GOT3 (cell line): ENCODE measurements at regions not wholly inside any gene's neighbourhood (a gene's known extent, or its start where the extent isn't known, plus 50 kb on each side); places are given as distances from the start of the nearest gene placed in this dataset.
A peak's percentile ranks its signal among the peaks of the same experiment; 100 is the strongest.
"Not testable (repeated sequence)": the region's sequence is repeated elsewhere in the genome, so short reads cannot be mapped to it uniquely, and the experiment has no call there.

ENCODE experiments used
- DNase-seq: peaks from one replicate; lab custom pipeline; 2025; ENCODE audit warnings: mixed read lengths; lab: John Stamatoyannopoulos, UW

DNA sequence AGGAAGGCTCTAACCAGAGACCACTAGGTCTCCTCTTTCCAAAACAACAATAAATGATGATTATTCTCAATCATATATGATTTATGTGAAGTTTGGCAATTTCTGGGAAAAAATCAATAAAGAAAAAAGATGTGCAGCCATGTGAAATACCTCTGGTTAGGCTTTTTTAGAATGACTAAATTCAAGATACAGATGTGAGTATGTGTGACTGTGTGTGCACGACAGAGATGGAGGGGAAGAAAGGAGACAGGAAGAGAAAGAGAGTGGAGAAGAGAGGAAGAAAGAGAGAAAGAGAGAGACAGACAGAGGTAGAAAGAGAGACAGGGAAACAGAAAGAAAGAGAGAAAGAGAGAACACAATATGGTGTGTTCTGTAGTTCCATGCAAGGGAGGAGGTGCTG, 558.6 kb upstream of the CDH5 start:
- DNase-seq, result no peak

DNA sequence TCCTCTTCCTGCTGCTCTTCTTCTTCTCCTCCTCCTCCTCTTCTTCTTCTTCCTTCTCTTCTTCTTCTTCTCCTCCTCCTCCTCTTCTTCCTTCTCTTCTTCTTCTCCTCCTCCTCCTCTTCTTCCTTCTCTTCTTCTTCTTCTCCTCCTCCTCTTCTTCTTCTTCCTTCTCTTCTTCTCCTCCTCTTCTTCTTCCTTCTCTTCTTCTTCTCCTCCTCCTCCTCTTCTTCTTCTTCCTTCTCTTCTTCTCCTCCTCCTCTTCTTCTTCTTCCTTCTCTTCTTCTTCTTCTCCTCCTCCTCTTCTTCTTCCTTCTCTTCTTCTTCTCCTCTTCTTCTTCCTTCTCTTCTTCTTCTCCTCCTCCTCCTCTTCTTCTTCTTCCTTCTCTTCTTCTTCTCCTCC, 560.8 kb upstream of the CDH5 start:
- not testable (repeated sequence) for DNase-seq

DNA sequence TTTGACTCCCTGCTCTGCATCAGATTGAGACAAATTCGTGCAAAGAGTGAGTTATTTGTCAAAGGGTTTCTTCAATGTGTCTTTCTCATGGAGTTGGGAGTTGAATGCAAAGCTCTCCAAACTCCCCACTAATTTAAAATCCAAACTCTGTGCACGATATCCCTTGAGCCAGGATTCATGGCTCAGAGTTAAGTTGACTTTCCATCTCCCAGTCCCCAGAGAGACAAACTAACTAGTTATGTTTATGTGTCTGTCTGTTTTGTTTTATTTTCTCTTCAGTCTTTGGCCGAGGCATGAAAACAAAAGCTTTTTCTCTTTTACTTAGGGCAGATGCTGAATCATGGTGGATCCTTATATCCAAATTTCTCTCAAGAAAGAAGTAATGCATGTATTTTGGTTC, 570.0 kb upstream of the CDH5 start:
- DNase-seq, result no peak

DNA sequence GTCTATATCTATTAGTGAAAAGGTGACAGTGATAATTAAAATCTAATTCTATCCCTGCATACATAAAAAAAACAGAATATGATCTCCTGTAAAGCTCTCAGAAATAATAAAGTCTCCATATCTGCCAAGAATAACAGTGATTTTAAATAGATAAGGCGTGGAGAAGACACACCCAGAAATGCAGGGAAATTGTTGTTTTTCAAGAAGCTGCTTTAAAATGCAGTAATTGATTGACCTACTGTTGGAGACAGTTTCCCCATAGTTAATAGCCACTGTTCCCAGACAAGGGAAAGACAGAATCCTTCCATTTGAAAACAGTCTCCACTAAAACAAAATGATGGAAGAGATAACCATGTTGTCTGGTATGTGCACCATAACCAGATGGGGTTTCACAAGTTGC, 571.5 kb upstream of the CDH5 start:
- DNase-seq, result no peak

DNA sequence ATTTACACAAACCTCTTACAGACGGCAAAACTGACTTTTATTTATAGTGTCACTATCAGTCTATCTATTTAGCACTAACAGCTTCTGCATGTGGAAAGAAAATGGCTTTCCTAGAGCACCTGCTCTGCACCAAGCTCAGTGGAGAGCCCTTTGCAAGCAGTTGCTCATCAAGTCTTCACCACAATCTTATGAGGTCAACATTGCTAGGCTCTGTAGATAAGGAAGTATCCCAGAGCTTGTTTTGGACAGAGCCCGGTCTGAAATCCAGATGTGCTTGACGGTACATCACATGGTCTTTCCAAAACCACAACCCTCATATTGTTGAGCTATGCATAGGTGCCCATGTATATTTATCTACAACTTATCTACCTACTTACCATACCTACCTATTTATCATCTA, 572.7 kb upstream of the CDH5 start:
- DNase-seq, result no peak

DNA sequence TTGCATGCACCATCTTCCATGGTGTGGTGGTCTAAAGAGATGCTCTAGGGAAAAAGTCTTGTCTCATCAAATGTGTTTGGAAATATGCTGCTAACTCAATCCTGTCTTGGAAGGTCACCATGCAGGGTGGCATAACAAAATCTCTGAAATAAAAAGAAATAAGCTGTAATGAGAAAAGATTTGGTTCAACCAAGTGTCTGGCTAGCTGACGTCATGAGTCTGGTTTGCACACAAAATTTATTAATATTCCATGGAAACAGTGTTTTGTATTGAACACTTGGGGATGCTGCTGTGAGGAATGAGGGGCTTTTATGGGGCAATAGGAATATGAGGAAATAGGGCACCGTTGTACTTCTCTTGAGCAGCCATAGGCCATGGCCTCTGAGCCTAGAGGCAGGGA, 575.7 kb upstream of the CDH5 start:
- DNase-seq, result no peak

DNA sequence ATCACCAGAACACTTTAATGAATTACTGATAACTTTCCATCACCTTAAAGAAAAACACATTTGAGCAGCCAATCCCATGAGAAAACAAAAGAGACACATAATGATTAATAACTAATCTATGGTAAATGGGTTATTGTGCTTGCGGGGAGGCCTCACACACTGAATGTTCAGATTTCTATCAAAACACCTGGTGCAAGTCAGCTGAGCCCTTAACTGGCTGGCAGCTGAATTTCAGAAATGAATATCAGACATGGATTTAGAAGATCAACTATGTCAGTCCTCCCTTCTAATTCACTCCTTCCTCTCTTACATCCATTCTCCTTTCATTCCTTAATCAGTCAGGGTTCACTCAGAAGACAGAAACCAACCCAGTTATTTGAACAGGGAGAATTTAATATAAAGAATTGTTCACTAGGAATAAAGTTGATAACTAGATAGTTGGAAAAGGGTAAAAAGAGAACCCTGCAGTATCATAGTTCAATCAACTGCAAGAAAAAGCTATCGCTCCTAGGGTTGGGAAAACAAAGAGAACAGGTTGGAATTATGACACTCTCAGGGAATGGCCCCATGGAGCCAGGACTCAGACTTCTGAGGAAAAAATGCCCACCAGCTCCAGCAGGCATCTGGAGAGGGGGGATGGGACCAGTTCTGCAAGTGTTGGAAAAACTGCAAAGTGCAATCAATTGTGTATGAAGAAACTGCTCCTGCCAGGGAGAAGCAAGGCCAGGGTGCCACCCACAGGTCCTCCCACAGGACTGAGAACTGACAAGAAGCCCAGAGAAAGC, 577.1 kb upstream of the CDH5 start:
- no peak for DNase-seq

DNA sequence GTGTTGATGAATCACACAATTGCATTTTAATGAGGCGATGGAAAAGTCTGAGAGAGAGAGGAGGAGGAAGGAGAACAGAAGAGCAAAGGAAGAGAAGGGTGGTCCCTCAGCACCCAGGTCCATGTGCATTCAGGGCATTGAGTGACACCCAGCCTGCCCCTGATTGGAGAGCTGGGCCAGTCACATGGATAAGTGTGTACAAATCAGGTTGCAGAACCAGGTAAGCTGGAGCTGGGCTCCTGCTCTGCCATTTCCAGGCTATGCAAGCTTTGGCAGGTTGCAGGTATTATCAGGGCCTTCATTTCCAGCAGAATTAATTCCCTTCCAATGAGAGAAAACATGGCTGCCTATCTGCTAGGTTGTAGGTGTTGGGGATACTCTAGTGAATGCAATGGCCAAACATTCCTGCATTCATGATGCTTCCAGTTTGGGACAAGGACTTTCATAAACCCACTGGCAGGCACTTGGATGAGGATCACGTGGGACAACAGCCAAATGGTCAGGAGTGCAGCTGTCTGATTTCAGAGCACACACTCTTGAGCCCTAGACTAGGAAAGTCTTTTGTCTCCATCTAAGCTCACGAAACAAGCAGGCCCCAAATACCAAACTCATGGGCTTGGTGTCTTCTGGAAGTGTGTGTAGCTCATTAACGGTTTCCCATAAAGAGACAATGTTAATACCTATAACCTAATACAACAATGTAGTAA, 577.9 kb upstream of the CDH5 start:
- no peak for DNase-seq

DNA sequence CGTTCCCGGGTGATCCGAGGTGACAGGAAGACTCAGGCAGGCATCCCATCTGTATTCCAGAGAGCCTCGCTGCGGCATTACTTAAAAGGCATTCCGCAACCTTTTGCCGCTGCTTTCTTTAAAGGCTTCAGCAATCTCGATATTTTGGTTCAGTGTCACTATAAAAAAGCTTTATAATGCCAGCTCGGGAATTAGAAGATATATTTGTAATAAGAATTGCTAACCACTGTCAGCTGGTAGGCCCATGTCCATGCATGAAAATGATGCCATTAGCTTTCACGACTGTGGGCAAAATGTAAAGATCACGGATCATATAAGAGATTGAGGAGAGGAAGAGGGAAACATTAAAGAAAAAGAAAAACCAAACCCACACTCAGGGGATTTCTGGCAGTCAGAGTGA, 578.6 kb upstream of the CDH5 start:
- DNase-seq, result no peak

DNA sequence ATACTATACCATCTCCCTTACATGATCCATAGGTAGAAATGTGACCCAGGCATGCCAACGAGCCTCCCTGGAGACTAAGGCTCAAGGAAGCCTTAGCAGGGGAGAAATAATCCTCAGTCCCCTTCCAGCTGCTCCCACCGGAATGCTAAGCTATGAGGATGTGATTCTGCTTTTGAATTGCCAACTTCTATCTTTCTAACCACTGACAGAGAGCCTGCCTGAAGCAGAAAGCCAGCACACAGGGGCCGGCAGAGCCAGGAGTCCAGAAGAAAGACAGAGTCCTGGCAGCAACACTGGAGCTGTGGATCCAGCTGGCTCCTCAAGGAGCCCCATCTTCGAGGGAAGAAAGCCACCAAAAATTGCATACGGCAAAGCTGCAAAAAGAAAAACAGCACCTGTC, 579.6 kb upstream of the CDH5 start:
- DNase-seq, result no peak

DNA sequence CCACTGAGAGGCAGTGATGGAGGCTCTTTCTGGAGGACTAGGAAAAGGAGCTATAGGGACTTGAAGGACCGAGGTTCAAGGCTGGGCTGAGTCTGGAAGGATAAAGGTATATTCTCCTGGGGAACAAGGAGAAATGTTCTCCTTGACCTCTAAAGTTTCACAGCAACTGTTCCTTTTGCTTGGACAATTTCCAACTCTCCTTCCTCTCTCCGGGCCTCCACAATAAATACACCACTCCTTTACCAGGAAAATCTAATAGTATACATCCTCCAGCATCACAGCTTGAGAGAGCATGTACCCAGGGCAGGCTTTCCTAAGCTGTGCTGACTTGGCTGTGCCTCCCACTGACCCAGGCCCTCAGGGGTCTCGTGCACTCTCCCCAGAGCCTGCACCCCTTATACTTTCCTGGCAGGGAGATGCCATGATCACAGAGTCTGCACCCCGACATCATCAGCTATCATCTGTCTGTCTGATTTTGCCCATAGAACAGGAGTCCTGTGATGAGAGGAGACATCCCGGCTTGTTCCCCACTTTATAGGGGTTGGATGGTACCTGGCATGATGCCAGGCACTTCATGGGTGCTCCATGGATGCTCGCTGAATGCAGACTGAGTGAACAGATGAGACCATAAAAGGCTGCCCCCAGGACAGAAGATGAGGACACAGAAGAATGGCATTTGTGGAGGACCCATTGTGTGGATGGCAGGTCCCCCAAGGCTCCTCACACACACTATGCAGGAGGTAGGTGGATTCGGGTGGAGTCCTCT, 582.6 kb upstream of the CDH5 start:
- DNase-seq, result no peak

DNA sequence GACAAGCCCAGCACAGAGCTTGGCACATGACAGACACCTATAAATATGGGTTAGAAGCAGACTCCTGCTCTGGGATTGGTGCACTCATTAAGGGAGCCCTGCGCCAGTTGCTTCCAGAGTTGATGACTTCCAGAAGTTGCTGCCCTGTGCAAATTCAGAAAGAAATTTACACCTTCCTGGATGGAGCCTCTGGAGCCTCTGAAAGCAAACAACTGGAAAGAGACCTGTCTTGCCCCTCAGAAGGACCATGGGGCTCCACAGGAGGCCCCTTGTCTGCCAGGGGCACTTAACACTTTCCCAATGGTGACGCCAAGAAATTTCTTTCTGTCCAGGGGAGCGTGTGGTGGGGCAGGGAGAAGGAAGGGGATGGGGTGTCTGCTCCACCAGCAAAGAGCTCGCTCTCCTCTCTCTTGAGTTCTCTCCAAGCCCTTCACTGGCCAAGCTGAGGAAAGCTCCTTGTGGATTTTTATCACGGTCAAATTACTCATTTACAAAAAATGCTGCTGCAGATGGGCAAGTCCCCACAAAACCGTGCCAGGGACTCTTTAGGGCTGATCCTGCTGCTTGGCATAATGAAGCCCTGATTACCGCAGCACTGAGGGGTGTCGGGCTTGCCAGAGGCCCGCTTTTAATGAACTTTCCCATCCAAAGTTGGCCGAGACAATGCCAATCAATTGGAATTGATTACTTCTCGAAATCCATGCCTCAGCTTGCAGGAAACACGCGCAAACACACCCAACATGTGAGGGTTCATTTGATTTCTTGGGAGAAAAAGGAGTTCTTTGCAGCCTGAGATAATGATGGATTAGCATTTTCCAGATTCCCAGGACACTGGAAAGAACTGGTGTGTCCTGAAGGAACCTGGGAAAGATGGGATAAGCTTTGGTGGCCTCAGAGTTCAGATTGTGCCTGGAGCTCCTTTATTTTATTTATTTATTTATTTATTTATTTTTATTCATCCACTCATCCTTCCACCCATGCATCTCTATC, 583.6 kb upstream of the CDH5 start:
- DNase-seq, result peak; percentile 3

DNA sequence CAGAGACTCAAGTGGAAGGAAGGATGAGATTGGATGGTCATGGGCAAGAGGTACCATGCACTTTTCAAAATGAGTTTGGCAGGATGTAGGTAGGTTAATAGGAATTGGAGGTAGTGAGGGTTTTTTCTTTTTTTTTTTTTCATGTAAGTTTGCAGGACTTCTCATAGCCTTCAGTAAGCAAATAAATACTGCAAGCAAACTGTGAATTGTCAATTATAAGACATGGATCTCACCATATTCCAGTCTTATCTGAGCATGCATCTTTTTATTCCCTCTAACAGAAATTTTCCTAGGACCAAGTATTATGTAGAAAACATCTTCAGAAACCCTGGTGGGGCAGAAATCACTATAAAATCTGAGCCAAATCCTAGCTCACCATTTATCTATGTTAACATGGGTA, 584.6 kb upstream of the CDH5 start:
- no peak for DNase-seq

DNA sequence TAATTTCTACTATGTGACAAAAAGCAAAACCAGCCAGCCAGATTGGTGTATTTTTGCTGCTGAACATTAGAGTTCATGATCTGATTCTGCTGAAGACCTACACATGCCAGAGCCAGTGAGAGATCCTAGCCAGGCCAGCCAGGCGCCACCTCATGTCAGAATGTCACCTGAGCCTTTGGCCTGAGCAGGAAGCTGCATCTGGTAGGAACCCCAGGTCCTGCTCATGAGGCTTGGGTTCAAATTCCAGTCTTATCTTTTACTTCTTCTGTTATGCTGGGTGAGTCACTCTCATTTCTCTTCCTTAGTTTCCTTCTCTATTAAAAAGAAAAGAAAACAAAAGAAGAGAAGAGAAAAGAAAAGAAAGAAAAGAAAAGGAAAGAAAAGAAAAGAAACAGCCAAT, 585.1 kb upstream of the CDH5 start:
- DNase-seq, result no peak

DNA sequence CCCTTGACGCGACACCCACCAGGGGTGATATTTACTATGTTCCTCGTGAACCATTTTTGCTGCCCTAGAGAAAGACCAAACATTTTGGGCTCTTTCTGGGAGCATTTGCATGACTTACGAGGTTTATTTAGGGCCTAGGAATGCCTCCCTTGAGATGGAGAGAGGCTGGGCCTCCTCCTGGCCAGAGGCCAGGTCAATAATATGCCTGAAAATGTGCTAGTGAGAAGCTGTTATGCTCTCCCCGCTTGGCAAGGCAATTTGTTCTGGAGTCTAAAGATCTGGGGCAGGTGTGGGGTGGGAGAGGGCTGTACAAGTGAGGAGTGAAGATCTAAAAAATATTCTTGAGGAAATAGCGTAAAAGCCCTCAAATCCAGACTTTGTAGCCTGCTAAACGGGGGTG, 587.3 kb upstream of the CDH5 start:
- DNase-seq, result no peak

DNA sequence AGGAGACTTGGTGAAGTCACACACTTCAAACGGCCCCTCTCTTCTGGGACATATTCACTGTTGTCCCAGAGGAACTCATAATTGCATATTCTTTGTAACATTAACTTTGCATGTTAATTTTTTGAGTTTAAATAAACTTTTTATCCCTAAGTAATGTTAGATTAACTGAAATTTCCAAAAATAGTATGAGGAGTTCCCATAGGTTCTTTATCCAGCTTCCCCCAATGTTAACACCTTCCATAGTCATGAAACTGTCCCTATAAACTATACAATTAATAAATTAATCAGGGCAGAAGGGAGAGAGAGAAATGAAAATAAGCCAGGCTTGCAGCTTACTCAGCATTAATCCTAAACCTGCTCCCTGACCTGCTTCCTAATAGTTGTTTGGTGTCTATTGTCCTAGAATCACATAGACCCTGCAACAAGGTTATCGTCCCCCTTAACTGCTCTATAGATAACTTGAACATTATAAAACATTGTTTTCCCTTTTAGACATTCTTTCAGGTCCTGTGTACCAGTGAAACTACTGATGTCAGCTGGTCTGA, 589.8 kb upstream of the CDH5 start:
- no peak for DNase-seq

DNA sequence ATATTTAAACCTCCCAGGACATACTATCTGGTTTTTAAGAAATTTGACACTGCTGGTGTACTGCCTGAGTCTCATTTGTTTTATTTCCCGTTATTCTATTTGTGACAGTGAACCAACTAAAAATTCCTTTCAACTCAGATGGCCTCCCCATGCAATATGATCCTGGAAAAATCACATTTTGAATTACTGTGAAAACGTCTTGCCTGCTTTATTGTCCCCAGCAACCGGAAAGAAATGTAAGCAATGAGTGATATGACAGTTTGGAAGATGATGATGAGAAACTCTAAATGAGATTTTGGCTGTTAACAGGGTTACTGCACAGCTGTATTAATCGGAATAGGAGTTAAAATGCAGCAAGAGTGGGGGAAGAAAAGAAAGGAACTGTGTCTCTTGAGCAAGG, 590.7 kb upstream of the CDH5 start:
- no peak for DNase-seq

DNA sequence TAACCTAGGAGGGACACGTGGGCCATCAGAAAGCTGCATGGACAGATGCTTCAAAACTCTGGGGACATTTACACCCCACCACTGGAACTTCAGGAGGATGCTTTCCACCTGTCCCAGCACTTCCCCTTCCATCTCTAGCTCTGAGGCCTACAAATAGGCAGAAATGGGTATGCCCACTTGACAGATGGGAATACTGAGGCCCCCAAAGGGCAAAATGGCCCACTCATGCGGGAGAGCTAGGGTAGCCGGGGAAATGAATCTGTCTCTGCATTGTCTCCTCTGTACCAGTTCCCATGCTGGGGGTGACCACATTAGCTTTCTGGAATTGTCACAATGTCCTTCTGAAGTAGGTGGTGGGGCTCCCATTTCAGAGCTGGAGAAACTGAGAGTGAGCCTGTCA, 592.1 kb upstream of the CDH5 start:
- no peak for DNase-seq

DNA sequence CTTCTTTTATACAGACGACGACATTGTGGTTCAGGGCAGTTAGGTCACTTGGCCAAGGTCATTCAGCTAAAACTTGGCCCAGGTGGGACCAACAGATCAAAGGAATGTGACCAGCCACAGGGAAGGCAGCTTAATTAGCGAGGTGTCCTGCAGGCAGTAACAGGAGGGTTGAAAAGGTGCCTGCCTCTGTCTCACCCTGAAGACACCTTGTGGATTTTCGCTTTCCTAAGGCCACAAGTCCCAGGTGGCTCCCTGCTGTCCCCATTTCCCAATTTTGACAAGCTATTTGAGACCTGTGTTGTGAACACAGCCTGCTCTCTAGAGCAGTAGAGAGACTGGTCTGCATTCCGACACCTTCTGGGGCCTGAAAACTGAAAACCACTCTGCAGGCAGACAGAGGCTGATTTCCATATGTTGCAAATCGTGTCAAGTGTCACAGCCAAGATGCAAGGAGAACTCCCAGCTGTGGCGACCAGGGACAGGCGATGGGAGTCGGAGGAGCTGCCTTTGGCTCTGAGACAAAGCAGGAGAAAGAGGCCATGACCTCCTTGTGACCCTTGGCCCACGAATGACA, 593.1 kb upstream of the CDH5 start:
- no peak for DNase-seq

DNA sequence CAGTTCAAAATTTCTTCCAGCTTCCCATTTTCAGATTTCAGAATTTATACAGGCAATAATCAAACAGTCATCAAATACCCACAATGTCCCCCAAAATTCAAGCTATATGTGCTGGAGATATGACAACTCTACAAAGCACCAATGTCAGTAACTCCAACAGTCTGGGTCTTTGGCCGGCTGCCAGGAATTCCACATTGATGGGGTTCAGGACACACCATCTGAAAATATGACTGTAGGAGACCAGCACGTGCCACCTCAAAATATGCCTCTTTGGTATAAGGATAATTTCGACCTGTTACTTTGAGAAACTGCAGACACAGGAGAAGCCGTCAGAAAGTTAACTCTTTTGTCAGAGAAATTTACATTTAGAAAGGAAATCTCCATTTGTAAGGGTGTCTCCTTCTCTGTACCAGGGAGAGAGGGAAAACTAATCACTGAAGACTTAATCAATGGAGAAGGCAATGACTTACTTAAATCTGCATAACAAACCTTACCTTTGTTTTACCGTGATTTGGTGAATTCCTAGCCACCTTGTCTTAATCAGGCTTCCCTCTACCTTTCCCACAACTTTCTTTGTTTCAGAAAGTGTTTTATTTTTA, 594.3 kb upstream of the CDH5 start:
- DNase-seq, result no peak

DNA sequence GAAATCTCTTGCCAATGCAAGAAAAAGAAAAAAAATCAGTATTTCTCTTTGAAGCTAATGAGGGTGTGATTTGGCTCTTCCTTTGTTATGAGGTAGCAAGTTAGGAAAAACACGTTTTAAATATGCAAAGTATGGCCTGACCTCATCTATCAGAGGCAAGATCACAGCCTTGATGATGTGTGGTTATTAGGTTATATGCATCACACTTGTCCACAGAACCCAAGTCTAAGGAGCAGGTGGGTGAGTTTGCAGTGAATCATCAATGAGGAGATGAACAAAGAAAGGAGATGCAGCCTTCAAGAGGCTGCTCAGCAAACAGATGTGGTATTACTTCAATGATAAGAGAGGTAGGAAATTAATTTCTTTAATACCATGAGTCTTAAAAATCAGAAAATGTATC, 594.8 kb upstream of the CDH5 start:
- DNase-seq, result no peak
